ENCODE measurements at regions not wholly inside any gene's neighbourhood (a gene's known extent, or its start where the extent isn't known, plus 50 kb on each side); places are given as distances from the start of the nearest gene placed in this dataset.
"Not testable (repeated sequence)": the region's sequence is repeated elsewhere in the genome, so short reads cannot be mapped to it uniquely, and the experiment has no call there.

DNA sequence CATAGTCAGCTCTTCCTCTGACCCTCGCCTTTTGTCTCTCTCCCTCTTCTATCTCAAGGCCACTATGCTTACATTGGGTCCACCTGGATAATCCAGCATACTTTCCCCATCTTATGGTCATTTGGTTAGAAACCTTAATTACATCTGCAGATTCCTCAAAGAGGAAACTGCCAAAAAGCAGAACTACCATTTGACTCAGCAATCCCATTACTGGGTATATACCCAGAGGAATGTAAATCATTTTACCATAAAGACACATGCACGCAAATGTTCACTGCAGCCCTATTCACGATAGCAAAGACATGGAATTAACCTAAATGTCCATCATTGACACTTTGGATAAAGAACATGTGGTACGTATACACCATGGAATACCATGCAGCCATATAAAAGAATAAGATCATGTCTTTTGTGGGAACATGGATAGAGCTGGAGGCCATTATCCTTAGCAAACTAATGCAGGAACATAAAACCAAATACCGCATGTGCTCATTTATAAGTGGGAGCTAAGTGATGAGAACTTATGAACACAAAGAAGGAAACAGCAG, 114.8 kb upstream of the NPY start:
- H3K4me2 ChIP-seq (ENCODE audit: low read length), result no peak overlapping the region
- no peak overlapping the region for H2AK5ac ChIP-seq (ENCODE audit: low read length)
- H3K23ac ChIP-seq (ENCODE audit: low read length), result no peak overlapping the region
- no peak overlapping the region for H3K27ac ChIP-seq (ENCODE audit: low read depth, low read length)
- H2AFZ ChIP-seq (ENCODE audit: insufficient read depth, low read length, poor library complexity), result no peak overlapping the region
- no peaks in the 10 kb centered on the region for H3K27me3 ChIP-seq (ENCODE audit: insufficient read depth, low read length)
- H4K91ac ChIP-seq (ENCODE audit: low read depth, low read length), result no peak overlapping the region
- no peaks in the 10 kb centered on the region for H3K79me2 ChIP-seq (ENCODE audit: control insufficient read depth, insufficient read depth, low read length, poor library complexity)
- H3K36me3 ChIP-seq (ENCODE audit: control insufficient read depth in 1 of 2, insufficient read depth in 2 of 2, low read length in 2 of 2), result no peaks in the 10 kb centered on the region
- no peak overlapping the region for H3K4ac ChIP-seq (ENCODE audit: low read depth, low read length)
- no peak overlapping the region for H3K18ac ChIP-seq (ENCODE audit: low read length)
- H3K9ac ChIP-seq (ENCODE audit: low read length), result no peak overlapping the region
- H2BK12ac ChIP-seq (ENCODE audit: low read length), result no peak overlapping the region
- no peak overlapping the region for H4K12ac ChIP-seq (ENCODE audit: low read depth, low read length)
- H3K4me3 ChIP-seq (ENCODE audit: low read depth, low read length), result no peak overlapping the region
- H3K79me1 ChIP-seq (ENCODE audit: low read length), result no peaks in the 10 kb centered on the region
- H3K14ac ChIP-seq (ENCODE audit: low read length), result no peak overlapping the region
- no peak for DNase-seq
- no peak overlapping the region for H2BK120ac ChIP-seq (ENCODE audit: insufficient read depth, low read length, poor library complexity)
- no peak overlapping the region for H4K8ac ChIP-seq (ENCODE audit: low read depth, low read length)
- no peak overlapping the region for H2BK5ac ChIP-seq (ENCODE audit: low read depth, low read length, poor library complexity)
- WGBS (ENCODE audit: extremely low coverage, insufficient coverage, insufficient read length), result no CpG with 5 or more reads among the region's 5 CpGs
- peaks cover 9% of the 10 kb centered on the region for H3K9me3 ChIP-seq (ENCODE audit: insufficient read depth, low read depth, low read length)
- H3K4me1 ChIP-seq (ENCODE audit: control insufficient read depth in 1 of 2, insufficient read depth in 2 of 2, low read length in 2 of 2), result no peaks in the 10 kb centered on the region

DNA sequence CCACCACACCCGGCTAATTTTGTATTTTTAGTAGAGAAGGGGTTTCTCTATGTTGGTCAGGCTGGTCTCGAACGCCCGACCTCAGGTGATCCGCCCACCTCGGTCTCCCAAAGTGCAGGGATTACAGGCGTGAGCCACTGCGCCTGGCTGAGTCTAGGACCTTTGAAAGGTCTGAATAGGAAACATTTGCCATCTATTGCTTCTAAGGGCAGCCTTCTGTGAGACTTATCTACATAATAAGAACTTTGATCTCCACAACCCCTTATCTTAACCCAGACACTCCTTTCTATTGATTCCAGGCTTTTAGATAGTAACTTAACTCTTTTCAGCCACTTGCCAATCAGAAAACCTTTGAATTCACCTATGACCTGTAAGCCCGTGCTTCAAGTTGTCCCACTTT, 112.0 kb upstream of the NPY start:
- DNase-seq; H2AK5ac ChIP-seq (ENCODE audit: low read length); H3K23ac ChIP-seq (ENCODE audit: low read length); H3K4me3 ChIP-seq (ENCODE audit: low read depth, low read length); H2AFZ ChIP-seq (ENCODE audit: insufficient read depth, low read length, poor library complexity); H3K18ac ChIP-seq (ENCODE audit: low read length); H2BK12ac ChIP-seq (ENCODE audit: low read length); H3K27me3 ChIP-seq (ENCODE audit: insufficient read depth, low read length); H4K8ac ChIP-seq (ENCODE audit: low read depth, low read length); H2BK120ac ChIP-seq (ENCODE audit: insufficient read depth, low read length, poor library complexity); H3K36me3 ChIP-seq (ENCODE audit: control insufficient read depth in 1 of 2, insufficient read depth in 2 of 2, low read length in 2 of 2); H3K9me3 ChIP-seq (ENCODE audit: insufficient read depth, low read depth, low read length); H4K91ac ChIP-seq (ENCODE audit: low read depth, low read length); H3K4me2 ChIP-seq (ENCODE audit: low read length); H3K27ac ChIP-seq (ENCODE audit: low read depth, low read length); H3K79me1 ChIP-seq (ENCODE audit: low read length); H2BK5ac ChIP-seq (ENCODE audit: low read depth, low read length, poor library complexity); H3K9ac ChIP-seq (ENCODE audit: low read length); H4K12ac ChIP-seq (ENCODE audit: low read depth, low read length); H3K4ac ChIP-seq (ENCODE audit: low read depth, low read length); H3K4me1 ChIP-seq (ENCODE audit: control insufficient read depth in 1 of 2, insufficient read depth in 2 of 2, low read length in 2 of 2); H3K79me2 ChIP-seq (ENCODE audit: control insufficient read depth, insufficient read depth, low read length, poor library complexity); H3K14ac ChIP-seq (ENCODE audit: low read length): not testable (repeated sequence)
- WGBS (ENCODE audit: extremely low coverage, insufficient coverage, insufficient read length), result no CpG with 5 or more reads among the region's 9 CpGs

GRCh38 chr7:24172856-24173255, 111.1 kb upstream of the NPY start:
- no peak overlapping the region for H3K4me2 ChIP-seq (ENCODE audit: low read length)
- no peaks in the 10 kb centered on the region for H3K79me1 ChIP-seq (ENCODE audit: low read length)
- no peak overlapping the region for H3K23ac ChIP-seq (ENCODE audit: low read length)
- no peaks in the 10 kb centered on the region for H3K27me3 ChIP-seq (ENCODE audit: insufficient read depth, low read length)
- no peaks in the 10 kb centered on the region for H3K79me2 ChIP-seq (ENCODE audit: control insufficient read depth, insufficient read depth, low read length, poor library complexity)
- no peak overlapping the region for H3K18ac ChIP-seq (ENCODE audit: low read length)
- H4K91ac ChIP-seq (ENCODE audit: low read depth, low read length), result no peak overlapping the region
- H3K4me1 ChIP-seq (ENCODE audit: control insufficient read depth in 1 of 2, insufficient read depth in 2 of 2, low read length in 2 of 2), result no peaks in the 10 kb centered on the region
- H2AFZ ChIP-seq (ENCODE audit: insufficient read depth, low read length, poor library complexity), result no peak overlapping the region
- no peak overlapping the region for H3K4ac ChIP-seq (ENCODE audit: low read depth, low read length)
- no peaks in the 10 kb centered on the region for H3K9me3 ChIP-seq (ENCODE audit: insufficient read depth, low read depth, low read length)
- no peak overlapping the region for H4K12ac ChIP-seq (ENCODE audit: low read depth, low read length)
- no peak overlapping the region for H2BK5ac ChIP-seq (ENCODE audit: low read depth, low read length, poor library complexity)
- no CpG with 5 or more reads among the region's 4 CpGs for WGBS (ENCODE audit: extremely low coverage, insufficient coverage, insufficient read length)
- no peak overlapping the region for H3K4me3 ChIP-seq (ENCODE audit: low read depth, low read length)
- H3K27ac ChIP-seq (ENCODE audit: low read depth, low read length), result no peak overlapping the region
- H3K36me3 ChIP-seq (ENCODE audit: control insufficient read depth in 1 of 2, insufficient read depth in 2 of 2, low read length in 2 of 2), result no peaks in the 10 kb centered on the region
- H4K8ac ChIP-seq (ENCODE audit: low read depth, low read length), result no peak overlapping the region
- H2BK12ac ChIP-seq (ENCODE audit: low read length), result no peak overlapping the region
- no peak overlapping the region for H2BK120ac ChIP-seq (ENCODE audit: insufficient read depth, low read length, poor library complexity)
- no peak overlapping the region for H2AK5ac ChIP-seq (ENCODE audit: low read length)
- no peak overlapping the region for H3K14ac ChIP-seq (ENCODE audit: low read length)
- no peak overlapping the region for H3K9ac ChIP-seq (ENCODE audit: low read length)
- no peak for DNase-seq

GRCh38 chr7:24175603-24176002, 108.4 kb upstream of the NPY start:
- H3K4me1 ChIP-seq (ENCODE audit: control insufficient read depth in 1 of 2, insufficient read depth in 2 of 2, low read length in 2 of 2), result no peaks in the 10 kb centered on the region
- no CpG with 5 or more reads among the region's 6 CpGs for WGBS (ENCODE audit: extremely low coverage, insufficient coverage, insufficient read length)
- no peak overlapping the region for H4K8ac ChIP-seq (ENCODE audit: low read depth, low read length)
- no peak overlapping the region for H4K91ac ChIP-seq (ENCODE audit: low read depth, low read length)
- H2BK120ac ChIP-seq (ENCODE audit: insufficient read depth, low read length, poor library complexity), result no peak overlapping the region
- no peak overlapping the region for H4K12ac ChIP-seq (ENCODE audit: low read depth, low read length)
- H3K18ac ChIP-seq (ENCODE audit: low read length), result no peak overlapping the region
- H3K36me3 ChIP-seq (ENCODE audit: control insufficient read depth in 1 of 2, insufficient read depth in 2 of 2, low read length in 2 of 2), result no peaks in the 10 kb centered on the region
- no peak overlapping the region for H2BK12ac ChIP-seq (ENCODE audit: low read length)
- H2BK5ac ChIP-seq (ENCODE audit: low read depth, low read length, poor library complexity), result no peak overlapping the region
- H3K79me2 ChIP-seq (ENCODE audit: control insufficient read depth, insufficient read depth, low read length, poor library complexity), result no peaks in the 10 kb centered on the region
- H2AK5ac ChIP-seq (ENCODE audit: low read length), result no peak overlapping the region
- H3K4ac ChIP-seq (ENCODE audit: low read depth, low read length), result no peak overlapping the region
- H3K4me2 ChIP-seq (ENCODE audit: low read length), result no peak overlapping the region
- H3K79me1 ChIP-seq (ENCODE audit: low read length), result no peaks in the 10 kb centered on the region
- no peak overlapping the region for H3K9ac ChIP-seq (ENCODE audit: low read length)
- H2AFZ ChIP-seq (ENCODE audit: insufficient read depth, low read length, poor library complexity), result no peak overlapping the region
- H3K14ac ChIP-seq (ENCODE audit: low read length), result no peak overlapping the region
- no peaks in the 10 kb centered on the region for H3K27me3 ChIP-seq (ENCODE audit: insufficient read depth, low read length)
- no peaks in the 10 kb centered on the region for H3K9me3 ChIP-seq (ENCODE audit: insufficient read depth, low read depth, low read length)
- H3K23ac ChIP-seq (ENCODE audit: low read length), result no peak overlapping the region
- no peak overlapping the region for H3K4me3 ChIP-seq (ENCODE audit: low read depth, low read length)
- DNase-seq, result no peak
- no peak overlapping the region for H3K27ac ChIP-seq (ENCODE audit: low read depth, low read length)
